ENCODE measurements at regions not wholly inside any gene's neighbourhood (a gene's known extent, or its start where the extent isn't known, plus 50 kb on each side); places are given as distances from the start of the nearest gene placed in this dataset.

DNA sequence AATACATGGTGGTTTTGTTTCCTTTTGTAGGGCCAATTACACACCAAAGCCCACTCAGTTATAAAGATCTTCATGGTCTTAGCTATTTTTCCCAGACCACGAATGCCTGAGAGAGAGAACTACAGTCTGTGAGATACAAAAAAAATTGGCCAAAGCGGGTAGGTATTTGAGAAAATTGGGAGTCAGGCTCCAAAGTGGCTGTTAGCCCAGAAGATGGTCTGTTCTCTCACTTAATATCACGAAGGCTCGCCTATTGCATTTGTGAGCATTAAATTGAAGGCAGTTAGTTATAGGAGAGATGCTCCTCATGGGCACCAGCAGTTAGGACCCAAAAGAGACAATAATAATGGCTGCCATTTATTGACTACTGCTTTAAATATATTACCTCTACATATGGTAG, 342.7 kb downstream of the PLPP3 start:
- no peaks in the 10 kb centered on the region for H3K27me3 ChIP-seq (ENCODE audit: control insufficient read depth, insufficient read depth, low read length)

DNA sequence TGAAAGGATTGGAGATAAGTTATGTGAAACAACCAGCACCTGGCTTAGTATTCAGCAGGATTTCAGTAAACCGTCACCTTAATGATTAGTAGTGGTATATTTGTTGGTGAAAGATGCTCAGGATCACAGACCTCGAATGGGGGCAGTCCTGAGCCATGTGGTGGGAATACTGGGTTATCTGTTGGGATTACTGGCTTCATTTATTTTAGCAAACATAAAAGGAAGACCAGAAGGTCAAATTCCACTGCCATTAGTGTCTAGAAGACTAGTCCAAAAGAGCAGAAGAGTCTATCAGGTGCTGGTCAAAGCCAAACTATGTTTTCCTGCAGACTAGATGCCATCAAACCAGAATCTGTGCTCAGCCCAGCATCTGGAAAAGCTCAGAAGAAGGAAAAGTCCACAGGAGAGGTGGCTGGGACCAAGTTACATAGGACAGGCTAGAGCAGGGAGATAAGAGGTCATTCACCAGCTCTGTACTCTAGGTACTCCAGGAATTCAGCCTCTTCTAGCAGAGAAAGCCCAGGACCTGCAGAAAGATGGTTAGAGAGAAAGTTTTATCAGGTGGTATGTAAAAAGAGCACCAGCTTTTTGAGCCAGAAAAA, 343.4 kb downstream of the PLPP3 start:
- no peak overlapping the region for H3K27ac ChIP-seq (ENCODE audit: low read length)
- H3K36me3 ChIP-seq (ENCODE audit: control insufficient read depth, insufficient read depth, low read length): no peaks in the 10 kb centered on the region
- no peaks in the 10 kb centered on the region for H3K27me3 ChIP-seq (ENCODE audit: control insufficient read depth, insufficient read depth, low read length)
- no peak for DNase-seq
- peaks cover 2% of the 10 kb centered on the region for H3K9me3 ChIP-seq (replicated peaks; ENCODE audit: control insufficient read depth, low read depth, low read length)
- 100% methylated on average over 1 of the region's 2 CpGs for WGBS (ENCODE audit: insufficient coverage)
- no peaks in the 10 kb centered on the region for H3K4me1 ChIP-seq (ENCODE audit: control insufficient read depth, insufficient read depth, low read length)
- H3K4me3 ChIP-seq (ENCODE audit: low read length): no peak overlapping the region

More for the DNA sequence above, 342.7 kb downstream of the PLPP3 start:
- H3K4me1 ChIP-seq (ENCODE audit: control insufficient read depth, insufficient read depth, low read length): no peaks in the 10 kb centered on the region
- H3K27ac ChIP-seq (ENCODE audit: low read length): no peak overlapping the region
- H3K36me3 ChIP-seq (ENCODE audit: control insufficient read depth, insufficient read depth, low read length): no peaks in the 10 kb centered on the region
- no peak overlapping the region for H3K4me3 ChIP-seq (ENCODE audit: low read length)
- DNase-seq: peak; percentile 84
- peaks cover 8% of the 10 kb centered on the region for H3K9me3 ChIP-seq (replicated peaks; ENCODE audit: control insufficient read depth, low read depth, low read length)
- WGBS (ENCODE audit: insufficient coverage): 70% methylated on average over 2 of the region's 4 CpGs

DNA sequence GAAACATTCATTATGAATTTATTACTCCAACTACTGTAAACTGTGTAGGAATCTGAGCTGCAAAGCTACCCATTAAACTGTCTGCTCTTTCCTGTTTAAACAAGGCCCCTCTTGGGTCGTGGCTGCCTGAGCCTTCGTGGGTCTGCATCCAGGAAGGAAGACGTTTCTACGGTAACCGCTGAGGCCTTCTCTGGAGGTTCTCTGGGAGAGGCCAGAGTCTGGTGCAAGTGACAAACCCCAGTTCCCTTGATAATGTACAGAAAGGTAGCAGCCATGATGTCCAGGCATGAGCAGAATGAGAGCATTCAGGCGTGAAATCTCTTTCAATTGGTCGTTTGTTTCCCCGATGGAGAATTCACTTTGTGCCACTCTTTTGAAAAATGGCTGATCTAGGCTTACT, 350.2 kb downstream of the PLPP3 start:
- Histone ChIP-seq H3K27me3 (ENCODE audit: control insufficient read depth, insufficient read depth, low read length) (no peaks in the 10 kb centered on the region), H3K4me1 (ENCODE audit: control insufficient read depth, insufficient read depth, low read length) (peaks cover 5% of the 10 kb centered on the region), H3K4me3 (ENCODE audit: low read length) (no peak overlapping the region), H3K36me3 (ENCODE audit: control insufficient read depth, insufficient read depth, low read length) (no peaks in the 10 kb centered on the region), H3K9me3 (replicated peaks; ENCODE audit: control insufficient read depth, low read depth, low read length) (no peaks in the 10 kb centered on the region), H3K27ac (ENCODE audit: low read length) (no peak overlapping the region)
- peak; percentile 54 for DNase-seq
- WGBS (ENCODE audit: insufficient coverage): 65% methylated on average over 8 of the region's 8 CpGs

DNA sequence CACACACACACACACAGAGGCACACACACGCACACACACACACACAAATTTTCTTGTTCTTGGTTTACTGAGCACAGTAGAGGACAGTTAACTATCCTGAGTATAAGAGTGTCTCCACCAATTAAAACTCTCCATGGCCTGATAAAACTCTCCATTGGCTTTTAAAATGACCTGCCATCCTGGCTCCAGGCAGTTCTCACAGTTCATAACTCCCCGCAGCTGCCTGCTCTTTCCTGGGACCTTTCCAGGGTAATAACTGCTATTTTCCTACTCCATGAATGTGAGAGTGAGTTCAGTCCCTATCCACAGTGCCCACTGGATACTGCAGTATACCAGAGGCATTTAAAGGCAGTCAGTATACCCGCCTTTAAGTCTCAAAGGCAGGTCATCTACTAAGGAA, 351.5 kb downstream of the PLPP3 start:
- 22% methylated on average over 1 of the region's 3 CpGs for WGBS (ENCODE audit: insufficient coverage)
- Histone ChIP-seq H3K27me3 (ENCODE audit: control insufficient read depth, insufficient read depth, low read length) (no peaks in the 10 kb centered on the region), H3K4me1 (ENCODE audit: control insufficient read depth, insufficient read depth, low read length) (peaks cover 5% of the 10 kb centered on the region), H3K36me3 (ENCODE audit: control insufficient read depth, insufficient read depth, low read length) (no peaks in the 10 kb centered on the region), H3K9me3 (replicated peaks; ENCODE audit: control insufficient read depth, low read depth, low read length) (no peaks in the 10 kb centered on the region), H3K27ac (ENCODE audit: low read length) (peak overlapping the region; percentile 29), H3K4me3 (ENCODE audit: low read length) (no peak overlapping the region)
- DNase-seq: peak; percentile 89

DNA sequence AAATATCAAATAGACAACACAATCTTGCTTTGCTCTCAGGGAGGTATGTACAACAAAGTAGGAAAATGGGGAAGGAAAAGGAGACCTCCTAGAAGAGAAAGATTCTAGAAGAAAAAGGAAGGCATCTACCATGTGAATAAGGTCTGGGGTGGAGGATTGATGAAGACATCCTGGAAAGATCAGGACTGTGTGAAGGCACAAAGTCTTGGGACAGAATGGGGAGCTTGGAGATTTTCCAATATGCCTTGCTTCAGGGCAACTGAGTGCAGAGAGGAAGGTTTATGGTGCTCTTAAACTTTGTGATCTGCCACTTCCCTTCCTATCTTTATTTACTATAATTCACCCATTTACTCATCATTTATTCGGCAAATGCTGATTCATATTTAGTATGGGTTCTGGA, 352.0 kb downstream of the PLPP3 start:
- DNase-seq: no peak
- Histone ChIP-seq H3K4me1 (ENCODE audit: control insufficient read depth, insufficient read depth, low read length) (peaks cover 5% of the 10 kb centered on the region), H3K27ac (ENCODE audit: low read length) (no peak overlapping the region), H3K27me3 (ENCODE audit: control insufficient read depth, insufficient read depth, low read length) (no peaks in the 10 kb centered on the region), H3K4me3 (ENCODE audit: low read length) (no peak overlapping the region), H3K36me3 (ENCODE audit: control insufficient read depth, insufficient read depth, low read length) (no peaks in the 10 kb centered on the region), H3K9me3 (replicated peaks; ENCODE audit: control insufficient read depth, low read depth, low read length) (no peaks in the 10 kb centered on the region)
- no CpG with 5 or more reads among the region's 1 CpG for WGBS (ENCODE audit: insufficient coverage)

DNA sequence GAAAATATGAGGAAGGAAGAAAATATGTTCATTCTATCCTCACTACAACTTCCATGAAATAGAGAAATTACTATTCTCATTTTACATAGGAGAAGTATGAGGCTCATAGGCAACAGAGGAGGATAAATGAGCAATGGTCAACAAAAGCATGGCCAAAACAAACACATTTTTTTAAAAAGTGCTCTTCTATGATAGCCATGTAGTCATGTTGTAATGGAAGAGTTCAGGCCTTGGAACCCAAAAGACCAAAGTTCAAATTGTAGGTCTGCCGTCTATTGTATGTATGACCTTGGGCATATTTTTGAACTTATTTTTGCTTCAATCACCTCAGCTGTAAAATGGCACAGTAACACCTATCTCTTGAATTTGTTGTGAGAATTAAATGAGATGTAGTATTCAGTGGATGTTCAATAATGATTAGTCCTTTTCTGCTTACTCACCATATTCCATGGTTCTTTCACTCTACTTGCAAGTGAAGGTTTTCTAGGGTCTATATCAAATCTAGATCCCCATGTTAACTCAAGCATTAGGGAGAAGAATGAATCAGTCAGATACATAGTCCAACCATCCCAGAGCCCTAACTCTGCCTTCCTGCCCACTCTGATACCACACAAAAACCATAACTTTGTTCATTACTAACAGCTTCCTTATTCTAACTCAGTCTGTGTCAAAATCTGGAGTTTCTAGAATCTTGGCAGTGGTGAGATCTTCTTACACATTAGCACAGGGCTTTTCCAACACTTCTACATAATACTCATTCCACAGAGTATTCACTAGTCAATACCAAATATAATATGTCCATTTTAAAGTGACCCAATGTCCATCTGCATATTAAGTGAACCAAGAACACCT, 353.2 kb downstream of the PLPP3 start:
- no CpG with 5 or more reads among the region's 1 CpG for WGBS (ENCODE audit: insufficient coverage)
- Histone ChIP-seq H3K4me3 (ENCODE audit: low read length) (no peak overlapping the region), H3K36me3 (ENCODE audit: control insufficient read depth, insufficient read depth, low read length) (no peaks in the 10 kb centered on the region)

DNA sequence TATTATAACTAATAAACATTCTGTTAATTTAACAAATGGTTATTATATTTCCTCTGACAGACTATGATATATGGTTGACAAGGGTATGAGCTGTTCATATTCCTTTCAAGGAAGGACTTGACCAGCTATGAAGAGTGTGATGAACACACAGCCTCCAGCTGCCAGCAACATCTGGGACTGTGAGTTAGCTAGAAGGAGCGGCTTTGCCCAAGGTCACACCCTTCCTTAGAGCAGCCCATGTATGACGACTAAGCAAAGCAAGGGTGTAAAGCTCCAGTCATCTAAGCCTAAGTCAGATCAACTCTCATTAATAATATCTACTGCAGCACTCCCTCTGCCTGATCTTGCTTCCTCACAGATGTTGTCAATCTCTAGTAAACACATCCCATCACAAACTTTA, 355.4 kb downstream of the PLPP3 start:
- H3K9me3 ChIP-seq (replicated peaks; ENCODE audit: control insufficient read depth, low read depth, low read length): no peaks in the 10 kb centered on the region
- no peak for DNase-seq
- no peak overlapping the region for H3K4me3 ChIP-seq (ENCODE audit: low read length)
- peaks cover 2% of the 10 kb centered on the region for H3K4me1 ChIP-seq (ENCODE audit: control insufficient read depth, insufficient read depth, low read length)
- no peak overlapping the region for H3K27ac ChIP-seq (ENCODE audit: low read length)
- H3K36me3 ChIP-seq (ENCODE audit: control insufficient read depth, insufficient read depth, low read length): no peaks in the 10 kb centered on the region
- 78% methylated on average over 2 of the region's 2 CpGs for WGBS (ENCODE audit: insufficient coverage)
- no peaks in the 10 kb centered on the region for H3K27me3 ChIP-seq (ENCODE audit: control insufficient read depth, insufficient read depth, low read length)

More for the DNA sequence above, 353.2 kb downstream of the PLPP3 start:
- Histone ChIP-seq H3K27me3 (ENCODE audit: control insufficient read depth, insufficient read depth, low read length) (no peaks in the 10 kb centered on the region), H3K27ac (ENCODE audit: low read length) (no peak overlapping the region), H3K4me1 (ENCODE audit: control insufficient read depth, insufficient read depth, low read length) (peaks cover 5% of the 10 kb centered on the region), H3K9me3 (replicated peaks; ENCODE audit: control insufficient read depth, low read depth, low read length) (no peaks in the 10 kb centered on the region)
- DNase-seq: no peak

DNA sequence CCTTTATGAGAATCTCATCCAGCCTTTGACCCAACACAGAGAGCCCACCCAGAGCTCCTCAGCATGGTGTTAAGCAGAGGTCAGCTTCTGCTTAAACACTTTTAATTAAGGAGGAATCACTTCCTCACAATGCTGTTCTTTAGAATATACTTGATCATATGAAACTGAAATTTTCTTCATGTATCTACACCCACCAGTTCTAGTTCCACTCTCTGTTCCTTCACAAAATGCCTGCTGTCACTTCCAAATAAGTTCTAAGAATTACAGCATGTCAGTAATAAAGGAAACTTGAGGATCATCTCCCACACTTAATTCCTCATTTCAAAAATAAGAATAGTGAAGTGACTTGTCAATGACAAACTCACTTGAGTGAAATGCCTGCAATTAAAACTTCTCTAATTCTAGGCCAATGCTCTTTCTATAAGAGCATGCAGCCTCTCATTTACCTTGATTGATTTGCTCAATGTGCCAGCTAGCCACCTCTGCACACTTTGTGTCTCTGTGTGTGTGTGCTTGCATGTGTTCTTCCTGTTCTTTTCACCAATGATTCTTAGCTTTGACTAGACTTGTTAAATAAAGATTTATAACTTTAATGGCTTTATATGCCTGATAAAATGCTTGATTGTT, 356.3 kb downstream of the PLPP3 start:
- no peak for DNase-seq
- Histone ChIP-seq H3K27me3 (ENCODE audit: control insufficient read depth, insufficient read depth, low read length) (no peaks in the 10 kb centered on the region), H3K36me3 (ENCODE audit: control insufficient read depth, insufficient read depth, low read length) (no peaks in the 10 kb centered on the region), H3K27ac (ENCODE audit: low read length) (no peak overlapping the region), H3K4me1 (ENCODE audit: control insufficient read depth, insufficient read depth, low read length) (peaks cover 2% of the 10 kb centered on the region), H3K9me3 (replicated peaks; ENCODE audit: control insufficient read depth, low read depth, low read length) (no peaks in the 10 kb centered on the region), H3K4me3 (ENCODE audit: low read length) (no peak overlapping the region)

DNA sequence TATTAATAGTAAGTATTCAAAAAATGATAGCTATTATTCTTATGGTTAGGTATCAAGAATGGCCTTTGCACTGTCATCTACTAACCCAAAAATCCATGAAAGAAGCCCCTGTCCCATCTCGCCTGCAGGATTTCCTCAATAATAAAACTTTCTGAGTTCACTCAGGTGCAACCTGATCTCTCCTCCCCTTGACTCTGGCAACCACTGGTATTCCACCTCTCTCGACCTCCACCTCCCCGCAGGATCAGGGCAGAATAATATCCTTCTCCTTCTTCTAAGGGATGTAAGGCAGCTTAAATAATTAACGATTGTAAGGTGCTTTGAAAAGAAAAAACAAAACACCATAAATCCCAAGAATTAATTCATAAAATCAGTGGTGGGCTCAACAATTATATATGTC, 359.3 kb downstream of the PLPP3 start:
- no peak for DNase-seq
- H3K27ac ChIP-seq (ENCODE audit: low read length): no peak overlapping the region
- no peaks in the 10 kb centered on the region for H3K27me3 ChIP-seq (ENCODE audit: control insufficient read depth, insufficient read depth, low read length)
- WGBS (ENCODE audit: insufficient coverage): 100% methylated on average over 1 of the region's 4 CpGs
- H3K4me1 ChIP-seq (ENCODE audit: control insufficient read depth, insufficient read depth, low read length): no peaks in the 10 kb centered on the region
- no peak overlapping the region for H3K4me3 ChIP-seq (ENCODE audit: low read length)
- H3K9me3 ChIP-seq (replicated peaks; ENCODE audit: control insufficient read depth, low read depth, low read length): no peaks in the 10 kb centered on the region
- no peaks in the 10 kb centered on the region for H3K36me3 ChIP-seq (ENCODE audit: control insufficient read depth, insufficient read depth, low read length)

DNA sequence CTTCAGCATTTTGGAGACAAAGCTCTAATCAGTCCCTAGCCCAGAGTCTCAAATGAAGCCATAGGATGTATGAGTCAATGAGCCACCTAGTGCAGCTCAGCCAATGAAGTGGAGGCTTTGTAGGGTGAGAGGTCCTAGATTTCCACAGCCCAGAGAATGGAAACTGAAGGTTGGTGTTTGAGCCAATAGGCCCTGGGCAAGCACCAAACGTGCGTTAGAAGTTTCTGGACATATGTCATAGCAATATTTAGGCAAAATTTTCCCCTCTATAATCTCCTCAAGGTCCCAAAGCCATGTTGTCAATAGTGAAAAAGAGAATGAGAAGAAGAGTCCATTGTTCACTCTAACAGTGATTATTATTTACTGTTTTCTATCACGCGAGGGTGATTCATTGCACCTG, 361.3 kb downstream of the PLPP3 start:
- DNase-seq: no peak
- Histone ChIP-seq H3K27ac (ENCODE audit: low read length) (no peak overlapping the region), H3K9me3 (replicated peaks; ENCODE audit: control insufficient read depth, low read depth, low read length) (no peaks in the 10 kb centered on the region), H3K36me3 (ENCODE audit: control insufficient read depth, insufficient read depth, low read length) (no peaks in the 10 kb centered on the region), H3K27me3 (ENCODE audit: control insufficient read depth, insufficient read depth, low read length) (no peaks in the 10 kb centered on the region), H3K4me1 (ENCODE audit: control insufficient read depth, insufficient read depth, low read length) (no peaks in the 10 kb centered on the region), H3K4me3 (ENCODE audit: low read length) (no peak overlapping the region)
- no CpG with 5 or more reads among the region's 4 CpGs for WGBS (ENCODE audit: insufficient coverage)
